GM10248 (cell line): ENCODE measurements at regions not wholly inside any gene's neighbourhood (a gene's known extent, or its start where the extent isn't known, plus 50 kb on each side); places are given as distances from the start of the nearest gene placed in this dataset.
A peak's percentile ranks its signal among the peaks of the same experiment; 100 is the strongest.

ENCODE experiments used
- CTCF ChIA-PET: fragments of 300-600 bp; sonication (Branson Sonifier 250); formaldehyde crosslinking; extraction: SDS; loops from one replicate; lab custom pipeline; 2021; ENCODE audit warnings: antibody characterized with exemption; lab: Yijun Ruan, JAX
- POLR2A ChIA-PET: fragments of 350-650 bp; sonication (Branson Sonifier 250); formaldehyde crosslinking; extraction: SDS; loops from one replicate; lab custom pipeline; 2020; ENCODE audit warnings: antibody characterized with exemption; lab: Yijun Ruan, JAX
- DNase-seq: peaks from one replicate; pipeline ENCODE4 v3.0.0; 2012; ENCODE audit errors: extremely low spot score
- CTCF ChIP-seq: IDR thresholded peaks from 2 replicates; pipeline ENCODE4 v1.5.1; 2012; ENCODE audit warnings: mild to moderate bottlenecking, low read depth; ENCODE audit errors: extremely low read depth, missing control alignments, control extremely low read depth

- peak; percentile 76 for TF ChIP-seq CTCF
- CTCF ChIA-PET: interaction anchor here (0.7 to 7.9 kb wide), 51 partner anchors 8 to 1429 kb away, joined by 3 to 199 read pairs (median 5); partner anchors contain the start of gene LMO2
- peak; percentile 76 for DNase-seq
- POLR2A ChIA-PET: no interaction called here
Measured at GRCh38 chr11:33970984-33971466, 79.1 kb upstream of the LMO2 start.

DNA sequence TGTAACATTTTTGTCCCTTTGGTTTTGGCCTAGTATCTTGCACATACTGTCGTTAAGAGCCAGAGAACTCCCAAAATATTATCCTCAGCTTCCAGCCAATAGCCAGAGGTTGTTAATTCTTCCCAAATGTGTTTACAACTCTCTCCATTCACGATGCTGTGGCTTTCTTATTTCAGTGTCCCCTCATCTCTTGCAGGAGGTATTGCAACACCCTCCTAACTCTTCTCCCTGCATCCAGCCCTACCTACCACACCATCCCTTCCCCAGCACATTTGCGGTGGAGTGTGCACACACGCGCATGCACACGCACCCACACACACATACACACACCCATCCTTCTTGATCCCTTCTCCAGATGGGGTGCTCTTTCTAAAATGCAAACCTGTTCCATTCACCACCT, 75.6 kb upstream of the LMO2 start:
- ChIA-PET POLR2A (interaction anchor here (0.7 kb wide), 1 partner anchor 61 kb away, joined by 4 read pairs; no protein-coding TSS in a partner anchor), CTCF (interaction anchor here (1.0 to 7.9 kb wide), 7 partner anchors 9 to 108 kb away, joined by 3 to 199 read pairs (median 7); no protein-coding TSS in a partner anchor)
- no peak for DNase-seq
- TF ChIP-seq CTCF: no peak

- no peak for TF ChIP-seq CTCF
- ChIA-PET CTCF (interaction anchor here (7.9 kb wide), 1 partner anchor 105 kb away, joined by 199 read pairs; no protein-coding TSS in a partner anchor), POLR2A (no interaction called here)
- DNase-seq: no peak
Measured at GRCh38 chr11:33965032-33965431, 73.2 kb upstream of the LMO2 start.

- CTCF ChIA-PET: interaction anchor here (0.8 to 5.0 kb wide), 6 partner anchors 11 to 102 kb away, joined by 3 to 39 read pairs (median 3); no protein-coding TSS in a partner anchor
- no peak for DNase-seq
- TF ChIP-seq CTCF: no peak
- POLR2A ChIA-PET: no interaction called here
Measured at GRCh38 chr11:33959855-33960400, 68.1 kb upstream of the LMO2 start.

- ChIA-PET CTCF (interaction anchor here (1.5 kb wide), 3 partner anchors 13 to 37 kb away, joined by 5 to 7 read pairs (median 5); no protein-coding TSS in a partner anchor), POLR2A (no interaction called here)
- DNase-seq: no peak
- TF ChIP-seq CTCF: no peak
Measured at GRCh38 chr11:33957304-33957917, 65.5 kb upstream of the LMO2 start.

DNA sequence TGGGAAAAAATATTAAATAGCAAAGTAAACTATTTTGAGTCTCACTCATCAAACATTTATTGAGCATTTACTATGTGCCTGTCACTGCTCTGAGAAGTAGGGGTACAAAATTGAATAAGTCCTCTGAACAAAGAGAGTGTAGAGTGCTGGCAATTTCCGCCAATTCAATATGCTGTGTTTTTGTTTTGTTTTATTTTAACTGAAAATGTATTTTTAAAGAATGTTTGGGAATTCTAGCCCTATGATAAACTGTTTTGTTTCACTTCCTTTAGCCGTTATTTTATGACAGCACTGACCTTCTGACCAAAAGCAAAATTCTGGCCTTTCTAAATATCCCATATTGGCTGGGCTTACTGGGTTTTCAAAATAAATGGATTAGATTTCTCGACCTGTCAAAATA, 64.7 kb upstream of the LMO2 start:
- no peak for TF ChIP-seq CTCF
- ChIA-PET CTCF (interaction anchor here (1.5 kb wide), 2 partner anchors 14 to 31 kb away, joined by 5 to 7 read pairs; no protein-coding TSS in a partner anchor), POLR2A (no interaction called here)
- DNase-seq: no peak
